Stimulated activated CD8-positive, alpha-beta memory T cell treated with anti-CD3 and anti-CD28 coated beads, Interleukin-2, amount 100 ng/mL, for 1 hour (primary cell): ENCODE measurements at regions not wholly inside any gene's neighbourhood (a gene's known extent, or its start where the extent isn't known, plus 50 kb on each side); places are given as distances from the start of the nearest gene placed in this dataset.
A peak's percentile ranks its signal among the peaks of the same experiment; 100 is the strongest.
"Not testable (repeated sequence)": the region's sequence is repeated elsewhere in the genome, so short reads cannot be mapped to it uniquely, and the experiment has no call there.

Experiments
- DNase-seq, 2 donors: peaks; one replicate each; pipeline ENCODE4 v3.0.0-alpha.2; 2020; ENCODE audit warnings: low read depth in 2 of 2

- DNase-seq = not testable (repeated sequence)
These were observed 200.8 kb downstream of the USP22 start for GRCh38 chr17:20842012-20842411.

- DNase-seq = not testable (repeated sequence)
These were observed 199.6 kb downstream of the USP22 start for GRCh38 chr17:20843261-20843660.

- peak in 1 of 2 donors; percentile 7 for DNase-seq
These were observed 198.8 kb downstream of the USP22 start for GRCh38 chr17:20843799-20844553.

GRCh38 chr17:20848869-20849443 lies 193.9 kb downstream of the USP22 start:
- not testable (repeated sequence) for DNase-seq

GRCh38 chr17:20851591-20852238 lies 191.1 kb downstream of the USP22 start:
- DNase-seq = not testable (repeated sequence)

- no peak for DNase-seq
These were observed 190.4 kb downstream of the USP22 start for GRCh38 chr17:20852239-20852989.

- no peak for DNase-seq
These were observed 189.8 kb downstream of the USP22 start for GRCh38 chr17:20852990-20853370.

GRCh38 chr17:20855910-20856470 lies 186.8 kb downstream of the USP22 start:
- not testable (repeated sequence) for DNase-seq

- not testable (repeated sequence) for DNase-seq
These were observed 176.2 kb downstream of the USP22 start for GRCh38 chr17:20866444-20867209.

- DNase-seq = not testable (repeated sequence)
These were observed 175.3 kb downstream of the USP22 start for GRCh38 chr17:20867436-20867937.

GRCh38 chr17:20867938-20868661 lies 174.7 kb downstream of the USP22 start:
- DNase-seq = not testable (repeated sequence)

GRCh38 chr17:20868662-20869007 lies 174.2 kb downstream of the USP22 start:
- DNase-seq = not testable (repeated sequence)

GRCh38 chr17:20873173-20873572 lies 169.6 kb downstream of the USP22 start:
- not testable (repeated sequence) for DNase-seq

- DNase-seq = not testable (repeated sequence)
These were observed 169.0 kb downstream of the USP22 start for GRCh38 chr17:20873688-20874328.

- not testable (repeated sequence) for DNase-seq
These were observed 165.4 kb downstream of the USP22 start for GRCh38 chr17:20877384-20877783.

- DNase-seq = no peak
These were observed 152.5 kb downstream of the USP22 start for GRCh38 chr17:20890338-20890737.

- not testable (repeated sequence) for DNase-seq
These were observed 147.4 kb downstream of the USP22 start for GRCh38 chr17:20895426-20895825.

- DNase-seq = no peak
These were observed 146.6 kb downstream of the USP22 start for GRCh38 chr17:20896153-20896649.

GRCh38 chr17:20898726-20899125 lies 144.1 kb downstream of the USP22 start:
- DNase-seq = not testable (repeated sequence)
